ACHN (cell line): ENCODE measurements at regions not wholly inside any gene's neighbourhood (a gene's known extent, or its start where the extent isn't known, plus 50 kb on each side); places are given as distances from the start of the nearest gene placed in this dataset.
"Not testable (repeated sequence)": the region's sequence is repeated elsewhere in the genome, so short reads cannot be mapped to it uniquely, and the experiment has no call there.

Experiments
- DNase-seq: peaks from one replicate; pipeline ENCODE4 v3.0.0-alpha.2; 2015
- in situ Hi-C: cut with HindIII; loops from 2 replicates; pipeline ENCODE4 v1.10.0; 2017; ENCODE audit warnings: low sequenced_read_pairs, low pct_ligation_motif_present, low pct_unique_long_range_greater_than_20kb

- DNase-seq, result no peak
- in situ Hi-C loops, result no loop called here
Observed at GRCh38 chr3:144772372-144772771, 800.7 kb downstream of the DIPK2A start.

GRCh38 chr3:144773350-144773749 is 801.7 kb downstream of the DIPK2A start:
- no peak for DNase-seq
- in situ Hi-C loops, result no loop called here

GRCh38 chr3:144774897-144775296 is 803.3 kb downstream of the DIPK2A start:
- DNase-seq, result no peak
- in situ Hi-C loops, result no loop called here

GRCh38 chr3:144775551-144775950 is 803.9 kb downstream of the DIPK2A start:
- in situ Hi-C loops, result no loop called here
- no peak for DNase-seq

GRCh38 chr3:144777906-144778305 is 806.3 kb downstream of the DIPK2A start:
- in situ Hi-C loops, result no loop called here
- DNase-seq, result no peak

GRCh38 chr3:144791034-144791433 is 819.4 kb downstream of the DIPK2A start:
- in situ Hi-C loops, result no loop called here
- DNase-seq, result no peak

- in situ Hi-C loops, result no loop called here
- DNase-seq, result no peak
Observed at GRCh38 chr3:144801890-144802289, 830.3 kb downstream of the DIPK2A start.

- DNase-seq, result no peak
- in situ Hi-C loops, result no loop called here
Observed at GRCh38 chr3:144809380-144809779, 837.8 kb downstream of the DIPK2A start.

- in situ Hi-C loops, result no loop called here
- DNase-seq, result no peak
Observed at GRCh38 chr3:144810160-144810559, 838.5 kb downstream of the DIPK2A start.

- in situ Hi-C loops, result no loop called here
- DNase-seq, result no peak
Observed at GRCh38 chr3:144815655-144816054, 844.0 kb downstream of the DIPK2A start.

- in situ Hi-C loops, result no loop called here
- DNase-seq, result no peak
Observed at GRCh38 chr3:144816323-144816722, 844.7 kb downstream of the DIPK2A start.

- DNase-seq, result no peak
- in situ Hi-C loops, result no loop called here
Observed at GRCh38 chr3:144818973-144819372, 847.4 kb downstream of the DIPK2A start.

- in situ Hi-C loops, DNase-seq: not testable (repeated sequence)
Observed at GRCh38 chr3:144820232-144820631, 848.6 kb downstream of the DIPK2A start.

- in situ Hi-C loops, result no loop called here
- DNase-seq, result no peak
Observed at GRCh38 chr3:144820726-144821125, 849.1 kb downstream of the DIPK2A start.

GRCh38 chr3:144821583-144821982 is 850.0 kb downstream of the DIPK2A start:
- in situ Hi-C loops, result no loop called here
- DNase-seq, result no peak

- DNase-seq, result no peak
- in situ Hi-C loops, result no loop called here
Observed at GRCh38 chr3:144822671-144823070, 851.0 kb downstream of the DIPK2A start.

GRCh38 chr3:144831955-144832716 is 860.5 kb downstream of the DIPK2A start:
- in situ Hi-C loops, result no loop called here
- DNase-seq, result no peak

GRCh38 chr3:144839991-144840390 is 868.4 kb downstream of the DIPK2A start:
- in situ Hi-C loops, result no loop called here
- no peak for DNase-seq

- in situ Hi-C loops, result no loop called here
- no peak for DNase-seq
Observed at GRCh38 chr3:144840866-144841265, 869.2 kb downstream of the DIPK2A start.

- DNase-seq, result peak; percentile 3
- in situ Hi-C loops, result no loop called here
Observed at GRCh38 chr3:144843099-144843498, 871.5 kb downstream of the DIPK2A start.

- no peak for DNase-seq
- in situ Hi-C loops, result no loop called here
Observed at GRCh38 chr3:144852999-144853398, 881.4 kb downstream of the DIPK2A start.
